AG04450 (cell line): ENCODE measurements at regions not wholly inside any gene's neighbourhood (a gene's known extent, or its start where the extent isn't known, plus 50 kb on each side); places are given as distances from the start of the nearest gene placed in this dataset.

Experiments
- CTCF ChIA-PET: fragments of 300-600, 350-600 bp; formaldehyde crosslinking; extraction: SDS; loops from one replicate; lab custom pipeline; 2022; ENCODE audit warnings: antibody characterized with exemption, inconsistent platforms; lab: Charles Lee
- POLR2A ChIA-PET: fragments of 350-600 bp; formaldehyde crosslinking; extraction: SDS; loops from one replicate; lab custom pipeline; 2021; ENCODE audit warnings: antibody characterized with exemption, inconsistent platforms; lab: Yijun Ruan, JAX
- DNase-seq: peaks from one replicate; pipeline ENCODE4 v3.0.0-alpha.2; 2011; ENCODE audit warnings: low read depth, low spot score
- H3K27ac ChIP-seq: one replicate; pipeline ENCODE4 v1.5.1; 2012; ENCODE audit warnings: low read depth, low read length, control low read depth
- H3K27me3 ChIP-seq: one replicate; pipeline ENCODE4 v1.6.0; 2012; ENCODE audit warnings: low read length; ENCODE audit not compliant: control insufficient read depth, insufficient read depth
- H3K4me3 ChIP-seq: 2 replicates; pipeline ENCODE4 v1.5.1; 2011; ENCODE audit warnings: mild to moderate bottlenecking, low read depth, low read length, control low read depth
- H3K9me3 ChIP-seq: 2 replicates; pipeline ENCODE4 v1.5.1; 2012; ENCODE audit warnings: low read length; ENCODE audit not compliant: control insufficient read depth, insufficient read depth
- CTCF ChIP-seq: IDR thresholded peaks from 2 replicates; pipeline ENCODE4 v1.5.1; 2011; ENCODE audit warnings: low read depth, low read length, control low read depth, inconsistent platforms

- DNase-seq = no peak
- no peaks in the 10 kb centered on the region for H3K9me3 ChIP-seq
- no peaks in the 10 kb centered on the region for H3K27me3 ChIP-seq
- POLR2A ChIA-PET = no interaction called here
- TF ChIP-seq CTCF = no peak
- CTCF ChIA-PET = no interaction called here
- H3K27ac ChIP-seq = no peak overlapping the region
- no peak overlapping the region for H3K4me3 ChIP-seq
Observed at GRCh38 chr5:92849756-92850155, 731.3 kb downstream of the NR2F1-AS1 start.

DNA sequence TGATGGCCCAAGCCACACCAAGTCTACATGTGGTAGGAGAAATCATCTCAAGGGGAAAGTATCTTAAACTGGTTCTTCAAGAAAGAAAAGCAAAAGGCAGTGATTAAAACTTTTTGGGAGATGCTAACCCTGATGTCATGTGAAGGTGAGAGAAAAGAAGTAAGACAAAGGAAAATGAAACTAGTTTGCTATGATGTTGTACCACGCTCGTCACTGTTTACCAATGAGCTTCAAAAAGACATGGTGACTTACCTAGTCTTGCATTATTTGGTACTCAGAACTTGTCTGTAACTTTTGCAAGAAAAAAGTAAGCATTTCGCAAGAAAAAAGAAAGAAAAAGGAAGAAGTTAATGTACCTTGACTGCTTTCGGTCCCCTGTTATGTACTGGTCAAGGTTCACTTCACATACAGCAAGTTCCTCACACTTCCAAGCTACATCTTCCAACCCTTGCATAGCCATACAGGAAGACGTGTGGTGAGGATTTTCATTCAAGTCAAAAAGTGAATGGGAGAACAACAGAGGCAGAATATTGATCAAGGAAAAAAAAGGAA, 739.3 kb downstream of the NR2F1-AS1 start:
- DNase-seq = no peak
- no peak overlapping the region for H3K27ac ChIP-seq
- no peak for TF ChIP-seq CTCF
- H3K9me3 ChIP-seq = no peaks in the 10 kb centered on the region
- no peaks in the 10 kb centered on the region for H3K27me3 ChIP-seq
- H3K4me3 ChIP-seq = no peak overlapping the region
- ChIA-PET CTCF (interaction anchor here (1.3 kb wide), 1 partner anchor 154 kb away, joined by 5 read pairs; no protein-coding TSS in a partner anchor), POLR2A (no interaction called here)

- POLR2A ChIA-PET = interaction anchor here (1.3 kb wide), 1 partner anchor 286 kb away, joined by 5 read pairs; no protein-coding TSS in a partner anchor
- Histone ChIP-seq H3K4me3 (no peak overlapping the region), H3K9me3 (peaks cover 8% of the 10 kb centered on the region), H3K27ac (no peak overlapping the region), H3K27me3 (no peaks in the 10 kb centered on the region)
- DNase-seq = no peak
- CTCF ChIA-PET = interaction anchor here (1.6 kb wide), 1 partner anchor 151 kb away, joined by 5 read pairs; no protein-coding TSS in a partner anchor
- no peak for TF ChIP-seq CTCF
Observed at GRCh38 chr5:92838253-92838652, 742.8 kb downstream of the NR2F1-AS1 start.

DNA sequence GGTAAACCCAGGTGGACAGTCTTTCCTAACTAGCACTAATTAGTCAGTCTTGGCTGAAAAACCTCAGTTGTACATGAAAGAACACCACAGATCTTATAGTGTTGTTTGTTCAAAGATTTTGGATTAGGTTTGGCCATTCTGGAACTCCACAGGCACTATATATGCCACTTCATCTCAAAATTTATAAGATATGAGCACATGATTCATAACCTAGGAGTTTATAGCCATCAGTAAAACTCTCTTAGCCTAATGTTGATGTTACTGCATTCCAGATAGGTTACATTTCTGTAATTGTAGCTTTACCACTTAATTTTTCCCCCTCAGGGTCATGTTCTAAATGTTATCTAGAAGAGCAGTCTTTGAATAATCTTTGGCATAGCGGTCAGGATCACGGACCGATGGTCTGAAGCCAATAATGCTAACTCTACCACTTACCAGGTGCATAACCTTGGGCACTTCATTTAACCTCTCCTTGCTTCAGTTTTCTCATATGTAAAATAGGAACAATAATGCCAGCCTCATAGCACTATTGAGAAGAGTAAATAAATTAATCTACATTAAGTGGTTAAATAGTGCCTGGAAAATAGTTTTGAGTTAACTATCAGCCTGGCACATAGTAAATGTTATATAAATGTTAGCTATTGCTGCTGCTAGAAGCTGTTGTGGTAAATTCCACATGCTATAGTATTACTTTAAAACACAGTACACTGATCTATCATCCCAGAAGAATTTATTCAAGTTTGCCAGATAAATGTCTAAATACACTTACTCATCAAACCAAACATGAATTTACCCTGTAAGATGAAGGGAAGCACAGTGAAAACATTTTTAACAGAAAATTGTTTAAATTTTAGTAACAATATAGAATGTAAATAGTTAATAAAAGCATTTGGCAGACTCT, 743.9 kb downstream of the NR2F1-AS1 start:
- CTCF ChIA-PET = interaction anchor here (1.6 kb wide), 1 partner anchor 150 kb away, joined by 5 read pairs; no protein-coding TSS in a partner anchor
- TF ChIP-seq CTCF = no peak
- H3K27ac ChIP-seq = no peak overlapping the region

More for the DNA sequence above, 743.9 kb downstream of the NR2F1-AS1 start:
- H3K9me3 ChIP-seq = peaks cover 8% of the 10 kb centered on the region
- H3K27me3 ChIP-seq = no peaks in the 10 kb centered on the region
- no peak overlapping the region for H3K4me3 ChIP-seq
- peak; percentile 42 for DNase-seq
- POLR2A ChIA-PET = interaction anchor here (0.6 to 1.3 kb wide), 4 partner anchors 37 to 746 kb away, joined by 3 to 5 read pairs (median 4); no protein-coding TSS in a partner anchor
